Urinary bladder (tissue), 3 donors: ENCODE measurements at regions not wholly inside any gene's neighbourhood (a gene's known extent, or its start where the extent isn't known, plus 50 kb on each side); places are given as distances from the start of the nearest gene placed in this dataset.
"Not testable (repeated sequence)": the region's sequence is repeated elsewhere in the genome, so short reads cannot be mapped to it uniquely, and the experiment has no call there.

Experiments
- DNase-seq: peaks from one replicate; pipeline ENCODE4 v3.0.0-alpha.2; 2015; ENCODE audit errors: extremely low spot score
- H3K27ac ChIP-seq: one replicate; pipeline ENCODE4 v1.5.1; 2013; ENCODE audit warnings: low read depth, mild to moderate bottlenecking, moderate library complexity
- H3K36me3 ChIP-seq: one replicate; pipeline ENCODE4 v1.6.1; 2013; ENCODE audit warnings: mild to moderate bottlenecking, moderate library complexity; ENCODE audit not compliant: insufficient read depth
- H3K4me1 ChIP-seq: one replicate; pipeline ENCODE4 v1.6.1; 2013; ENCODE audit warnings: mild to moderate bottlenecking, moderate library complexity; ENCODE audit not compliant: insufficient read depth
- H3K4me3 ChIP-seq: one replicate; pipeline ENCODE4 v1.5.1; 2013; ENCODE audit warnings: low read depth, low read length
- WGBS: extraction: QIAGEN DNeasy Blood & Tissue Kit; methylation state at CpG from one replicate; pipeline ENCODE4 v1.1.7; 2013; 5-methylcytosine and 5-hydroxymethylcytosine counted together
- donor health status: healthy with polysubstance abuse.
- donor health status: healthy.

GRCh38 chr4:12929784-12930183 lies 554.4 kb downstream of the RAB28 start:
- Histone ChIP-seq H3K4me3 (no peak overlapping the region), H3K4me1 (no peaks in the 10 kb centered on the region), H3K36me3 (no peaks in the 10 kb centered on the region), H3K27ac (no peak overlapping the region)
- 84% methylated on average over 1 of the region's 1 CpG for WGBS
- no peak for DNase-seq

GRCh38 chr4:12928751-12929150 lies 555.4 kb downstream of the RAB28 start:
- no peak for DNase-seq
- no peak overlapping the region for H3K4me3 ChIP-seq
- H3K36me3 ChIP-seq = no peaks in the 10 kb centered on the region

GRCh38 chr4:12926189-12927066 lies 557.7 kb downstream of the RAB28 start:
- Histone ChIP-seq H3K4me3 (no peak overlapping the region), H3K4me1 (no peaks in the 10 kb centered on the region), H3K36me3 (no peaks in the 10 kb centered on the region), H3K27ac (no peak overlapping the region)
- 40% methylated on average over 5 of the region's 5 CpGs for WGBS
- DNase-seq = peak; percentile 8

More at GRCh38 chr4:12928751-12929150, 555.4 kb downstream of the RAB28 start:
- H3K27ac ChIP-seq = no peak overlapping the region
- no peaks in the 10 kb centered on the region for H3K4me1 ChIP-seq

GRCh38 chr4:12924728-12925320 lies 559.3 kb downstream of the RAB28 start:
- DNase-seq = no peak
- H3K36me3 ChIP-seq = no peaks in the 10 kb centered on the region
- WGBS = 81% methylated on average over 2 of the region's 2 CpGs
- no peaks in the 10 kb centered on the region for H3K4me1 ChIP-seq
- H3K4me3 ChIP-seq = no peak overlapping the region
- H3K27ac ChIP-seq = no peak overlapping the region

GRCh38 chr4:12924253-12924652 lies 559.9 kb downstream of the RAB28 start:
- DNase-seq = no peak
- H3K27ac ChIP-seq = no peak overlapping the region
- H3K4me3 ChIP-seq = no peak overlapping the region
- no peaks in the 10 kb centered on the region for H3K4me1 ChIP-seq
- 91% methylated on average over 4 of the region's 4 CpGs for WGBS
- H3K36me3 ChIP-seq = no peaks in the 10 kb centered on the region

- no peaks in the 10 kb centered on the region for H3K36me3 ChIP-seq
- 85% methylated on average over 2 of the region's 2 CpGs for WGBS
- no peak for DNase-seq
- H3K4me3 ChIP-seq = no peak overlapping the region
- no peak overlapping the region for H3K27ac ChIP-seq
- H3K4me1 ChIP-seq = no peaks in the 10 kb centered on the region
These were observed 571.2 kb downstream of the RAB28 start for GRCh38 chr4:12912896-12913418.

GRCh38 chr4:12911750-12912358 lies 572.3 kb downstream of the RAB28 start:
- Histone ChIP-seq H3K4me1 (no peaks in the 10 kb centered on the region), H3K36me3 (no peaks in the 10 kb centered on the region), H3K27ac (no peak overlapping the region), H3K4me3 (no peak overlapping the region)
- 66% methylated on average over 1 of the region's 1 CpG for WGBS
- DNase-seq = no peak

GRCh38 chr4:12903640-12904039 lies 580.5 kb downstream of the RAB28 start:
- H3K4me3 ChIP-seq, H3K36me3 ChIP-seq, H3K27ac ChIP-seq, DNase-seq, H3K4me1 ChIP-seq: not testable (repeated sequence)
- WGBS = 77% methylated on average over 15 of the region's 15 CpGs

GRCh38 chr4:12902735-12903134 lies 581.4 kb downstream of the RAB28 start:
- WGBS = 88% methylated on average over 2 of the region's 2 CpGs
- Histone ChIP-seq H3K36me3 (no peaks in the 10 kb centered on the region), H3K4me3 (no peak overlapping the region), H3K27ac (no peak overlapping the region), H3K4me1 (no peaks in the 10 kb centered on the region)
- no peak for DNase-seq

- 74% methylated on average over 4 of the region's 4 CpGs for WGBS
- Histone ChIP-seq H3K4me3 (no peak overlapping the region), H3K27ac (no peak overlapping the region), H3K36me3 (no peaks in the 10 kb centered on the region), H3K4me1 (no peaks in the 10 kb centered on the region)
- no peak for DNase-seq
These were observed 586.2 kb downstream of the RAB28 start for GRCh38 chr4:12897954-12898353.

GRCh38 chr4:12894062-12894461 lies 590.1 kb downstream of the RAB28 start:
- no peaks in the 10 kb centered on the region for H3K36me3 ChIP-seq
- H3K4me3 ChIP-seq = no peak overlapping the region
- WGBS = 43% methylated on average over 1 of the region's 1 CpG
- no peaks in the 10 kb centered on the region for H3K4me1 ChIP-seq
- no peak for DNase-seq
- H3K27ac ChIP-seq = no peak overlapping the region

GRCh38 chr4:12889054-12889453 lies 595.1 kb downstream of the RAB28 start:
- no peak for DNase-seq
- Histone ChIP-seq H3K4me1 (no peaks in the 10 kb centered on the region), H3K36me3 (no peaks in the 10 kb centered on the region), H3K27ac (no peak overlapping the region), H3K4me3 (no peak overlapping the region)
- 30% methylated on average over 3 of the region's 3 CpGs for WGBS

GRCh38 chr4:12884846-12885796 lies 599.0 kb downstream of the RAB28 start:
- 34% methylated on average over 20 of the region's 20 CpGs for WGBS
- Histone ChIP-seq H3K4me3 (no peak overlapping the region), H3K36me3 (no peaks in the 10 kb centered on the region), H3K27ac (no peak overlapping the region), H3K4me1 (no peaks in the 10 kb centered on the region)
- DNase-seq = no peak
